ENCODE measurements at regions not wholly inside any gene's neighbourhood (a gene's known extent, or its start where the extent isn't known, plus 50 kb on each side); places are given as distances from the start of the nearest gene placed in this dataset.
"Not testable (repeated sequence)": the region's sequence is repeated elsewhere in the genome, so short reads cannot be mapped to it uniquely, and the experiment has no call there.

GRCh38 chr1:196366-196765 is 255.1 kb downstream of the OR4F29 start:
- DNase-seq: not testable (repeated sequence)

- DNase-seq: peak; percentile 20
Observed at GRCh38 chr1:191296-192049, 260.0 kb downstream of the OR4F29 start.

GRCh38 chr1:190678-191077 is 260.8 kb downstream of the OR4F29 start:
- DNase-seq: not testable (repeated sequence)

DNA sequence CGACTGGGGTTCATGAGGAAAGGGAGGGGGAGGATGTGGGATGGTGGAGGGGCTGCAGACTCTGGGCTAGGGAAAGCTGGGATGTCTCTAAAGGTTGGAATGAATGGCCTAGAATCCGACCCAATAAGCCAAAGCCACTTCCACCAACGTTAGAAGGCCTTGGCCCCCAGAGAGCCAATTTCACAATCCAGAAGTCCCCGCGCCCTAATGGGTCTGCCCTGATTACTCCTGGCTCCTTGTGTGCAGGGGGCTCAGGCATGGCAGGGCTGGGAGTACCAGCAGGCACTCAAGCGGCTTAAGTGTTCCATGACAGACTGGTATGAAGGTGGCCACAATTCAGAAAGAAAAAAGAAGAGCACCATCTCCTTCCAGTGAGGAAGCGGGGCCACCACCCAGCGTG is 261.6 kb downstream of the OR4F29 start:
- not testable (repeated sequence) for DNase-seq

DNA sequence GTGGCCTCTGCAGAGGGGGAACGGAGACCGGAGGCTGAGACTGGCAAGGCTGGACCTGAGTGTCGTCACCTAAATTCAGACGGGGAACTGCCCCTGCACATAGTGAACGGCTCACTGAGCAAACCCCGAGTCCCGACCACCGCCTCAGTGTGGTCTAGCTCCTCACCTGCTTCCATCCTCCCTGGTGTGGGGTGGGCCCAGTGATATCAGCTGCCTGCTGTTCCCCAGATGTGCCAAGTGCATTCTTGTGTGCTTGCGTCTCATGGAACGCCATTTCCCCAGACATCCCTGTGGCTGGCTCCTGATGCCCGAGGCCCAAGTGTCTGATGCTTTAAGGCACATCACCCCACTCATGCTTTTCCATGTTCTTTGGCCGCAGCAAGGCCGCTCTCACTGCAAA is 262.2 kb downstream of the OR4F29 start:
- not testable (repeated sequence) for DNase-seq

DNA sequence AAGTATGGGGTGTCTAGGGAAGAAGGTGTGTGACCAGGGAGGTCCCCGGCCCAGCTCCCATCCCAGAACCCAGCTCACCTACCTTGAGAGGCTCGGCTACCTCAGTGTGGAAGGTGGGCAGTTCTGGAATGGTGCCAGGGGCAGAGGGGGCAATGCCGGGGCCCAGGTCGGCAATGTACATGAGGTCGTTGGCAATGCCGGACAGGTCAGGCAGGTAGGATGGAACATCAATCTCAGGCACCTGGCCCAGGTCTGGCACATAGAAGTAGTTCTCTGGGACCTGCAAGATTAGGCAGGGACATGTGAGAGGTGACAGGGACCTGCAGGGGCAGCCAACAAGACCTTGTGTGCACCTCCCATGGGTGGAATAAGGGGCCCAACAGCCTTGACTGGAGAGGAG is 264.2 kb downstream of the OR4F29 start:
- DNase-seq: not testable (repeated sequence)

DNA sequence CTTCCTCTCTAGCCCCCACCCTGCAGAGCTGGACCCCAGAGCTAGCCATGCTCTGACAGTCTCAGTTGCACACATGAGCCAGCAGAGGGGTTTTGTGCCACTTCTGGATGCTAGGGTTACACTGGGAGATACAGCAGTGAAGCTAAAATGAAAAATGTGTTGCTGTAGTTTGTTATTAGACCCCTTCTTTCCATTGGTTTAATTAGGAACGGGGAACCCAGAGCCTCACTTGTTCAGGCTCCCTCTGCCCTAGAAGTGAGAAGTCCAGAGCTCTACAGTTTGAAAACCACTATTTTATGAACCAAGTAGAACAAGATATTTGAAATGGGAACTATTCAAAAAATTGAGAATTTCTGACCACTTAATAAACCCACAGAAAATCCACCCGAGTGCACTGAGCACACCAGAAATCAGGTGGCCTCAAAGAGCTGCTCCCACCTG is 264.8 kb downstream of the OR4F29 start:
- DNase-seq: peak; percentile 0

DNA sequence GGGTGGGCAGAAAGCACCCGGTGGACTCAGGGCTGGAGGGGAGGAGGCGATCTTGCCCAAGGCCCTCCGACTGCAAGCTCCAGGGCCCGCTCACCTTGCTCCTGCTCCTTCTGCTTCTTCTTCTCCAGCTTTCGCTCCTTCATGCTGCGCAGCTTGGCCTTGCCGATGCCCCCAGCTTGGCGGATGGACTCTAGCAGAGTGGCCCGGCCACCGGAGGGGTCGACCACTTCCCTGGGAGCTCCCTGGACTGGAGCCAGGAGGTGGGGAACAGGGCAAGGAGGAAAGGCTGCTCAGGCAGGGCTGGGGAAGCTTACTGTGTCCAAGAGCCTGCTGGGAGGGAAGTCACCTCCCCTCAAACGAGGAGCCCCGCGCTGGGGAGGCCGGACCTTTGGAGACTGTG is 265.3 kb downstream of the OR4F29 start:
- not testable (repeated sequence) for DNase-seq

DNA sequence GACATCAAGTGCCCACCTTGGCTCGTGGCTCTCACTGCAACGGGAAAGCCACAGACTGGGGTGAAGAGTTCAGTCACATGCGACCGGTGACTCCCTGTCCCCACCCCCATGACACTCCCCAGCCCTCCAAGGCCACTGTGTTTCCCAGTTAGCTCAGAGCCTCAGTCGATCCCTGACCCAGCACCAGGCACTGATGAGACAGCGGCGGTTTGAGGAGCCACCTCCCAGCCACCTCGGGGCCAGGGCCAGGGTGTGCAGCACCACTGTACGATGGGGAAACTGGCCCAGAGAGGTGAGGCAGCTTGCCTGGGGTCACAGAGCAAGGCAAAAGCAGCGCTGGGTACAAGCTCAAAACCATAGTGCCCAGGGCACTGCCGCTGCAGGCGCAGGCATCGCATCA is 266.0 kb downstream of the OR4F29 start:
- DNase-seq: not testable (repeated sequence)

GRCh38 chr1:184336-184686 is 267.2 kb downstream of the OR4F29 start:
- not testable (repeated sequence) for DNase-seq

DNA sequence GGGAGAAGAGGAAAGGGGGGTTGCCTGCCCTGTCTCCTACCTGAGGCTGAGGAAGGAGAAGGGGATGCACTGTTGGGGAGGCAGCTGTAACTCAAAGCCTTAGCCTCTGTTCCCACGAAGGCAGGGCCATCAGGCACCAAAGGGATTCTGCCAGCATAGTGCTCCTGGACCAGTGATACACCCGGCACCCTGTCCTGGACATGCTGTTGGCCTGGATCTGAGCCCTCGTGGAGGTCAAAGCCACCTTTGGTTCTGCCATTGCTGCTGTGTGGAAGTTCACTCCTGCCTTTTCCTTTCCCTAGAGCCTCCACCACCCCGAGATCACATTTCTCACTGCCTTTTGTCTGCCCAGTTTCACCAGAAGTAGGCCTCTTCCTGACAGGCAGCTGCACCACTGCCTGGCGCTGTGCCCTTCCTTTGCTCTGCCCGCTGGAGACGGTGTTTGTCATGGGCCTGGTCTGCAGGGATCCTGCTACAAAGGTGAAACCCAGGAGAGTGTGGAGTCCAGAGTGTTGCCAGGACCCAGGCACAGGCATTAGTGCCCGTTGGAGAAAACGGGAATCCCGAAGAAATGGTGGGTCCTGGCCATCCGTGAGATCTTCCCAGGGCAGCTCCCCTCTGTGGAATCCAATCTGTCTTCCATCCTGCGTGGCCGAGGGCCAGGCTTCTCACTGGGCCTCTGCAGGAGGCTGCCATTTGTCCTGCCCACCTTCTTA is 267.7 kb downstream of the OR4F29 start:
- peak; percentile 0 for DNase-seq

DNA sequence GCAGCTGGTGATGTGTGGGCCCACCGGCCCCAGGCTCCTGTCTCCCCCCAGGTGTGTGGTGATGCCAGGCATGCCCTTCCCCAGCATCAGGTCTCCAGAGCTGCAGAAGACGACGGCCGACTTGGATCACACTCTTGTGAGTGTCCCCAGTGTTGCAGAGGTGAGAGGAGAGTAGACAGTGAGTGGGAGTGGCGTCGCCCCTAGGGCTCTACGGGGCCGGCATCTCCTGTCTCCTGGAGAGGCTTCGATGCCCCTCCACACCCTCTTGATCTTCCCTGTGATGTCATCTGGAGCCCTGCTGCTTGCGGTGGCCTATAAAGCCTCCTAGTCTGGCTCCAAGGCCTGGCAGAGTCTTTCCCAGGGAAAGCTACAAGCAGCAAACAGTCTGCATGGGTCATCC is 268.4 kb downstream of the OR4F29 start:
- not testable (repeated sequence) for DNase-seq

GRCh38 chr1:182631-183030 is 268.8 kb downstream of the OR4F29 start:
- DNase-seq: not testable (repeated sequence)

- DNase-seq: peak; percentile 37
Observed at GRCh38 chr1:181247-182216, 269.9 kb downstream of the OR4F29 start.

GRCh38 chr1:180749-181205 is 270.7 kb downstream of the OR4F29 start:
- peak; percentile 8 for DNase-seq

DNA sequence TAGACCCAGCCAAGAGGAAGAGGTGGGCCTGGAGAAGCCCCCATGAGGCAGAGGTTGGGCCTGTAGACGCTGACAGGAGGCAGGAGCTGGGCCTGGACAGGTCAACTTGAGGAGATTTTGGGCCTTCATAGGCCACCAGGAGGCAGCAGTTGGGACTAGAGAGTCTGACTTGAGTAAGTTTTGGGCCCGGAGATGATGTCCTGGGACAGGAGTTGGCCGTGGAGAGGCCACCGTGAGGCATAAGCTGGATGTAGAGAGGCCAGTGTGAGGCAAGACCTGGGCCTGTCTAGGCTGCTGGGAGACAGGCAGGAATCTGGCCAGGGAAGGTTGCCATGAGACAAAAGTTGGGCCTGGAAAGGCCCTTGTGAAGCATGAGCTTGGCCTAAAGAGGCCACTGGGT is 312.6 kb downstream of the OR4F29 start:
- not testable (repeated sequence) for DNase-seq

GRCh38 chr1:137664-138063 is 313.8 kb downstream of the OR4F29 start:
- not testable (repeated sequence) for DNase-seq

GRCh38 chr1:136344-136932 is 315.0 kb downstream of the OR4F29 start:
- DNase-seq: not testable (repeated sequence)

GRCh38 chr1:134936-135335 is 316.5 kb downstream of the OR4F29 start:
- DNase-seq: not testable (repeated sequence)

GRCh38 chr1:118440-118839 is 333.0 kb downstream of the OR4F29 start:
- DNase-seq: not testable (repeated sequence)

DNA sequence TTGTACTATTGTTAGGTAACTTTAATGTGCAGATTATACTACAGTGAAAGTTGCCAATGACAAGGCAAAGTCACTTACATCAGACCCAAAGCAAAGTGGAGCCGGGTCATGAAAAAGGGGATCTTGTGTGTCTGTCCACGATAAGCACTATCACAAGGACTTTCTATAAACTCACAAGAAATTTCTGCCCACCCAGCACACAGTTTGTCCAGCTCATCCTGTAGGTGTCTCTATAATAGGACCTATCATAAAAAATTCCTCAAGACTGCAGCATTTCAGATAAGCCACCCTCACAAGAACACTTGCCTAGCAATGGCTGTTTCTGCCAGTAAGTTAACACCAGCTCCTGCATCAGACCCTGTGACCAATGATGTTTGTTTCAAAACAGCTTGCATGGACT is 335.9 kb downstream of the OR4F29 start:
- not testable (repeated sequence) for DNase-seq

DNA sequence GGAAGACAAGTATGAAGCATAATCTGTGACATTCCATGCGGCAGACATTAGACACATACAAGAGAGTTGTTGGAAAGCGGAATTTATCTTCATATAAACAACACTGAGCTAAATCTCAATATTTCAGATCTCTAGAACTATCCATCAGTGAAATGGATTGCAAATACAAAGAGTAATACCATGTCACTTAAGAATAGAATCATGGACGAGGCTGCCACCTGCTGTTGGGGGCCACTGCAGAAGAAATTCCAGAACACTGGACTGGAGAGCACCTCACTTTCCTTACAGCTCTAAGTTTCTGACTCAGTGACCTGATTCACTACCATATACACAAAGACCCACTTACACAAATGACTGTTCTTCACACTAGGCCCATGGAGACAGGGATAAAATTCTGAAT is 346.7 kb downstream of the OR4F29 start:
- DNase-seq: not testable (repeated sequence)
